RWPE1 (cell line): ENCODE measurements at regions not wholly inside any gene's neighbourhood (a gene's known extent, or its start where the extent isn't known, plus 50 kb on each side); places are given as distances from the start of the nearest gene placed in this dataset.

Experiments used
- CTCF ChIA-PET: fragments of 350-600 bp; sonication (Branson Sonifier 250); formaldehyde crosslinking; extraction: SDS; loops from one replicate; lab custom pipeline; 2021; lab: Yijun Ruan, JAX
- POLR2A ChIA-PET: fragments of 400-600 bp; formaldehyde crosslinking; extraction: SDS; loops from one replicate; lab custom pipeline; 2020; ENCODE audit warnings: antibody characterized with exemption; ENCODE audit not compliant: low non-redundant PET; lab: Yijun Ruan, JAX
- DNase-seq: peaks from one replicate; pipeline ENCODE4 v3.0.0; 2012; ENCODE audit warnings: low spot score
- H3K27ac ChIP-seq: fragments of 450-650 bp; 2 replicates; pipeline ENCODE4 v1.5.1; 2017
- TF ChIP-seq, protein P1 (sequence below): fragments of 450-650 bp; conservative IDR thresholded peaks from 2 replicates; pipeline ENCODE4 v1.5.1; 2017; ENCODE audit warnings: low read depth, mild to moderate bottlenecking

DNA sequence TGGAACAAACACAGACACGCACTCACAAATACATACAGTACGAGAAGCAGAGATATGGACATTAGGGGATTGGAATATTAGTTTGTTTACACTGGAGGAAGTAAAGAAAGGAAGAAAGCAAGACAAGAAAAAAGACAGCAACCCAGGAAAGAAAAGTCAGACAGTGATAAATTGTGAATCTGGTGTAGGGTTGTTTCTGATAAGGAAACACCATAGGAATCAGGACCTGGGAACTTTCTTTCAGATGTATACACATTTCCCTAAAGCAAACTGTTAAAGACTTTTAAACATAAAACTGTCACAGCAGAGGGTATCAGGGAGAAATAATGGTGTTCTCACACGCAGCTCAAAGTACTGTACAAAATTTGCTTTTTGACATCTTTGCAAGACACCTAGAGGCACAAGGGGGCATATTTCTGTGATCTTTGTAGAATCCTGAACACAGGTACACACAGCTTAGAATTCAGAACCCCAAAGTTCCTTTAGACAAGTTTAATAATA, 153.7 kb downstream of the TUSC7 start:
- TF ChIP-seq, protein P1, sequence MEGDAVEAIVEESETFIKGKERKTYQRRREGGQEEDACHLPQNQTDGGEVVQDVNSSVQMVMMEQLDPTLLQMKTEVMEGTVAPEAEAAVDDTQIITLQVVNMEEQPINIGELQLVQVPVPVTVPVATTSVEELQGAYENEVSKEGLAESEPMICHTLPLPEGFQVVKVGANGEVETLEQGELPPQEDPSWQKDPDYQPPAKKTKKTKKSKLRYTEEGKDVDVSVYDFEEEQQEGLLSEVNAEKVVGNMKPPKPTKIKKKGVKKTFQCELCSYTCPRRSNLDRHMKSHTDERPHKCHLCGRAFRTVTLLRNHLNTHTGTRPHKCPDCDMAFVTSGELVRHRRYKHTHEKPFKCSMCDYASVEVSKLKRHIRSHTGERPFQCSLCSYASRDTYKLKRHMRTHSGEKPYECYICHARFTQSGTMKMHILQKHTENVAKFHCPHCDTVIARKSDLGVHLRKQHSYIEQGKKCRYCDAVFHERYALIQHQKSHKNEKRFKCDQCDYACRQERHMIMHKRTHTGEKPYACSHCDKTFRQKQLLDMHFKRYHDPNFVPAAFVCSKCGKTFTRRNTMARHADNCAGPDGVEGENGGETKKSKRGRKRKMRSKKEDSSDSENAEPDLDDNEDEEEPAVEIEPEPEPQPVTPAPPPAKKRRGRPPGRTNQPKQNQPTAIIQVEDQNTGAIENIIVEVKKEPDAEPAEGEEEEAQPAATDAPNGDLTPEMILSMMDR = no peak
- H3K27ac ChIP-seq = no peak overlapping the region
- CTCF ChIA-PET = no interaction called here
- no peak for DNase-seq
- POLR2A ChIA-PET = no interaction called here

- H3K27ac ChIP-seq = no peak overlapping the region
- peak; percentile 4 for DNase-seq
- TF ChIP-seq, protein P1 = no peak
- POLR2A ChIA-PET = no interaction called here
- CTCF ChIA-PET = interaction anchor here (1.0 to 1.2 kb wide), 2 partner anchors 13 to 1134 kb away, joined by 3 read pairs; no protein-coding TSS in a partner anchor
Measured at GRCh38 chr3:116863822-116864589, 154.4 kb downstream of the TUSC7 start.

- no peak overlapping the region for H3K27ac ChIP-seq
- CTCF ChIA-PET = interaction anchor here (1.0 to 1.2 kb wide), 2 partner anchors 13 to 1133 kb away, joined by 3 read pairs; no protein-coding TSS in a partner anchor
- TF ChIP-seq, protein P1 = no peak
- POLR2A ChIA-PET = no interaction called here
- DNase-seq = no peak
Measured at GRCh38 chr3:116864590-116864927, 155.0 kb downstream of the TUSC7 start.

DNA sequence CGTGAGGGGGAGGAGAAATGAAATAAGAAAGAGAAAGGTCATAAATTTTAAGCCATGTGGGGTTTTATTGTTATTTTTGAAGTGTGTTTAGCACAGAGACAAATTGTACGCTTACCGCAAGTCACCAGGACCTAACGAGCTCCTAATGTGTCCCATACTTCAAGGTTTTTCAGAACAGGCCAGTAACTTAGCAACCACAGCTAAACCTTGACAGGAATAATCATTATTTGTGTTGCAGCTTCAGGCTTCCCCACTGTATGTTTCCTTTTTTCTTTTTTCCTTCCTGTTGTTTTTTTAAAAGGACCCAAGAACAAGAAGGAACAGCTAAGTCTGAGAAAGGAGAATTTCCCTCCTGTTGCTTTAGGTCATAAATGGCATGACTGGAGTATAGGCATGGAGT, 160.8 kb downstream of the TUSC7 start:
- DNase-seq = no peak
- TF ChIP-seq, protein P1 = no peak
- H3K27ac ChIP-seq = no peak overlapping the region
- ChIA-PET CTCF (no interaction called here), POLR2A (interaction anchor here (0.6 kb wide), 1 partner anchor 15 kb away, joined by 4 read pairs; no protein-coding TSS in a partner anchor)

DNA sequence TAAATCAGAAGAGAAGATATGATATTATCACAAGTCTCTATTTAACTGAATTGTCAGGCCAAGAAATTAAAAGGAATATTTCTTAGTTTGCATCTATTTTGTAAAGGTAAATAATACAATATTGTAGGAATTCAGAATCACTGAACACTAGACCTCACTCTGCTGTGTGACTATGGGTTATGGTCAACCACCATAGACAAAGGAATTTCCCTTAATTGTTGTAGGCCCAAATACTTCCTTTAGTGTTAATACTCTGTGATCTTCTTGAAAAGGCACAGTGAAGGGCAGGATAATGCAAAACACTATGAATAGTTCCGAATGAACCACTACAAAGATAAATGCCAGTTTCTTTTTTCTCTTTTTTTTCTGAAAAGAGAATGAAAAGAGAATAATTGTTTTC, 162.3 kb downstream of the TUSC7 start:
- no peak for DNase-seq
- ChIA-PET CTCF (interaction anchor here (0.6 kb wide), 1 partner anchor 181 kb away, joined by 4 read pairs; no protein-coding TSS in a partner anchor), POLR2A (no interaction called here)
- no peak overlapping the region for H3K27ac ChIP-seq
- TF ChIP-seq, protein P1 = no peak

- TF ChIP-seq, protein P1 = no peak
- ChIA-PET CTCF (interaction anchor here (0.6 kb wide), 1 partner anchor 73 kb away, joined by 3 read pairs; no protein-coding TSS in a partner anchor), POLR2A (no interaction called here)
- no peak overlapping the region for H3K27ac ChIP-seq
- DNase-seq = no peak
Measured at GRCh38 chr3:116872688-116873087, 163.1 kb downstream of the TUSC7 start.
